H1 (cell line): ENCODE measurements at regions not wholly inside any gene's neighbourhood (a gene's known extent, or its start where the extent isn't known, plus 50 kb on each side); places are given as distances from the start of the nearest gene placed in this dataset.

Experiments used
- CTCF ChIA-PET: fragments of 300-600 bp; sonication (Branson Sonifier 250); formaldehyde crosslinking; loops from one replicate; lab custom pipeline; 2021; ENCODE audit not compliant: partially characterized antibody; lab: Charles Lee
- POLR2A ChIA-PET: fragments of 300-600 bp; sonication (Branson Sonifier 250); formaldehyde crosslinking; loops from one replicate; lab custom pipeline; 2021; ENCODE audit warnings: inconsistent platforms; ENCODE audit not compliant: partially characterized antibody; lab: Charles Lee
- DNase-seq, 2 experiments: peaks; one replicate each; pipeline versions ENCODE4 v3.0.0 to v3.0.0-alpha.2; 2010 to 2022; ENCODE audit warnings: low spot score in 2 of 2, low read depth in 1 of 2, mixed read lengths in 1 of 2
- FAIRE-seq: peaks from 2 replicates; lab custom pipeline; 2011; peaks lifted over from hg19 to GRCh38; lab: Jason Lieb, UNC
- H2AFZ ChIP-seq: 2 replicates; pipeline ENCODE4 v1.8.1; 2012; ENCODE audit warnings: low read length, inconsistent platforms
- H2AK5ac ChIP-seq: 2 replicates; pipeline ENCODE4 v1.6.1; 2013; ENCODE audit warnings: low read depth, low read length
- H2BK120ac ChIP-seq: replicated peaks from 2 replicates; pipeline ENCODE3; 2013; ENCODE audit warnings: low read depth, low read length, inconsistent platforms
- H2BK12ac ChIP-seq: 2 replicates; pipeline ENCODE4 v1.6.1; 2013; ENCODE audit warnings: low read depth, low read length
- H2BK15ac ChIP-seq: 2 replicates; pipeline ENCODE4 v1.6.1; 2013; ENCODE audit warnings: low read length
- H2BK20ac ChIP-seq: 2 replicates; pipeline ENCODE4 v1.6.1; 2013; ENCODE audit warnings: low read length
- H2BK5ac ChIP-seq: 2 replicates; pipeline ENCODE4 v1.6.1; 2013; ENCODE audit warnings: low read depth, low read length
- H3K14ac ChIP-seq: 2 replicates; pipeline ENCODE4 v1.6.1; 2013; ENCODE audit warnings: inconsistent platforms; ENCODE audit not compliant: insufficient read length
- H3K18ac ChIP-seq: 2 replicates; pipeline ENCODE4 v1.6.1; 2013; ENCODE audit warnings: low read length; ENCODE audit errors: extremely low read depth
- H3K23ac ChIP-seq: 2 replicates; pipeline ENCODE4 v1.6.1; 2013; ENCODE audit warnings: inconsistent platforms; ENCODE audit not compliant: insufficient read length
- H3K23me2 ChIP-seq: 2 replicates; pipeline ENCODE4 v1.6.1; 2013; ENCODE audit warnings: low read depth, low read length
- H3K27ac ChIP-seq: 2 replicates; pipeline ENCODE4 v1.6.1; 2011; ENCODE audit warnings: low read depth, low read length, inconsistent platforms
- H3K27me3 ChIP-seq, 4 experiments: replicated peaks in 1 of 4; 1 replicate in 1 of 4; 2 replicates in 3 of 4; pipeline versions ENCODE4 v1.6.1 to v1.8.1; 2011 to 2013; ENCODE audit warnings: low read length in 3 of 4, mild to moderate bottlenecking in 3 of 4, inconsistent platforms in 2 of 4, mixed read lengths in 2 of 4, moderate library complexity in 1 of 4; ENCODE audit not compliant: control insufficient read depth in 3 of 4, insufficient read depth in 3 of 4; ENCODE audit errors: extremely low read depth in 1 of 4
- H3K36me3 ChIP-seq, 4 experiments: 2 replicates each; pipeline versions ENCODE4 v1.6.1 to v1.8.1; 2011 to 2013; ENCODE audit warnings: mild to moderate bottlenecking in 4 of 4, low read length in 3 of 4, moderate library complexity in 2 of 4, control low read depth in 1 of 4, inconsistent platforms in 1 of 4; ENCODE audit not compliant: insufficient read depth in 4 of 4, control insufficient read depth in 2 of 4
- H3K4ac ChIP-seq: replicated peaks from 2 replicates; pipeline ENCODE3; 2013; ENCODE audit warnings: low read length, low read depth, mixed read lengths, inconsistent platforms; ENCODE audit not compliant: insufficient read length
- H3K4me1 ChIP-seq, 4 experiments: replicated peaks in 1 of 4; 1 replicate in 1 of 4; 2 replicates in 3 of 4; pipeline versions ENCODE4 v1.6.1 to v1.8.1; 2011 to 2013; ENCODE audit warnings: low read length in 3 of 4, inconsistent platforms in 2 of 4, mixed read lengths in 1 of 4; ENCODE audit not compliant: insufficient read depth in 4 of 4, control insufficient read depth in 3 of 4
- H3K4me2 ChIP-seq, 2 experiments: 2 replicates each; pipeline versions ENCODE4 v1.6.1 to v1.8.1; 2011 to 2013; ENCODE audit warnings: low read depth in 2 of 2, low read length in 2 of 2, control low read depth in 1 of 2, inconsistent platforms in 1 of 2, mild to moderate bottlenecking in 1 of 2; ENCODE audit not compliant: insufficient read depth in 1 of 2
- H3K4me3 ChIP-seq, 4 experiments: fragments of 200-600, 300-600 bp in 1 of 4; sonication (generic), shearing (Covaris generic), sonication (Bioruptor Twin) in 1 of 4; 2 replicates each; pipeline versions ENCODE4 v1.5.1 to v1.8.1; 2011 to 2016; ENCODE audit warnings: low read length in 4 of 4, low read depth in 3 of 4, control low read depth in 2 of 4, inconsistent platforms in 2 of 4, mild to moderate bottlenecking in 2 of 4, mixed read lengths in 1 of 4, moderate library complexity in 1 of 4; ENCODE audit not compliant: insufficient read depth in 2 of 4; ENCODE audit errors: extremely low read depth in 1 of 4
- H3K56ac ChIP-seq: replicated peaks from 2 replicates; pipeline ENCODE3; 2013; ENCODE audit warnings: low read depth, mild to moderate bottlenecking, mixed read lengths, low read length, inconsistent platforms; ENCODE audit not compliant: insufficient read length
- H3K79me1 ChIP-seq: 2 replicates; pipeline ENCODE4 v1.6.1; 2013; ENCODE audit warnings: low read depth, low read length, control low read depth
- H3K79me2 ChIP-seq, 2 experiments: 2 replicates each; pipeline versions ENCODE4 v1.6.1 to v1.8.1; 2012 to 2013; ENCODE audit warnings: low read length in 2 of 2, mild to moderate bottlenecking in 2 of 2, inconsistent platforms in 1 of 2; ENCODE audit not compliant: insufficient read depth in 2 of 2, control insufficient read depth in 1 of 2
- H3K9ac ChIP-seq, 4 experiments: replicated peaks in 1 of 4; 1 replicate in 1 of 4; 2 replicates in 3 of 4; pipeline versions ENCODE4 v1.6.1 to v1.8.1; 2011 to 2013; ENCODE audit warnings: low read depth in 3 of 4, low read length in 3 of 4, control low read depth in 2 of 4, mild to moderate bottlenecking in 2 of 4, moderate library complexity in 2 of 4, inconsistent platforms in 1 of 4; ENCODE audit errors: extremely low read depth in 1 of 4
- H3K9me3 ChIP-seq, 2 experiments: 2 replicates each; pipeline versions ENCODE4 v1.6.1 to v1.8.1; 2012 to 2013; ENCODE audit warnings: mild to moderate bottlenecking in 2 of 2, moderate library complexity in 2 of 2, control low read depth in 1 of 2, inconsistent platforms in 1 of 2, low read depth in 1 of 2, low read length in 1 of 2, mixed read lengths in 1 of 2; ENCODE audit not compliant: insufficient read depth in 2 of 2
- H4K20me1 ChIP-seq, 2 experiments: replicated peaks in 1 of 2; 2 replicates each; pipeline versions ENCODE3 to v1.8.1; 2011 to 2013; ENCODE audit warnings: inconsistent platforms in 2 of 2, low read length in 2 of 2, mild to moderate bottlenecking in 1 of 2; ENCODE audit not compliant: insufficient read depth in 2 of 2, control insufficient read depth in 1 of 2
- H4K5ac ChIP-seq: 2 replicates; pipeline ENCODE4 v1.6.1; 2013; ENCODE audit warnings: low read length, low read depth, mixed read lengths, inconsistent platforms; ENCODE audit not compliant: insufficient read length
- H4K8ac ChIP-seq: 2 replicates; pipeline ENCODE4 v1.8.0; 2013; ENCODE audit warnings: mild to moderate bottlenecking, moderate library complexity, low read length, inconsistent platforms; ENCODE audit not compliant: insufficient read depth; ENCODE audit errors: extremely low read depth
- H4K91ac ChIP-seq: replicated peaks from 2 replicates; pipeline ENCODE3; 2013; ENCODE audit warnings: low read length, mixed read lengths, inconsistent platforms; ENCODE audit not compliant: insufficient read length
- CBX5 ChIP-seq: fragments of 300-800, 300-1000 bp; sonication (generic); IDR thresholded peaks from 2 replicates; pipeline ENCODE4 v1.7.1; 2016; ENCODE audit warnings: antibody characterized with exemption, low read length, low read depth
- CBX8 ChIP-seq: fragments of 300-800, 300-1000 bp; sonication (generic); IDR thresholded peaks from 2 replicates; pipeline ENCODE4 v1.7.1; 2016; ENCODE audit warnings: low read depth, low read length, borderline replicate concordance
- CEBPB ChIP-seq: IDR thresholded peaks from 2 replicates; pipeline ENCODE4 v1.6.1; 2012; ENCODE audit warnings: low read depth, low read length
- HDAC2 ChIP-seq, 2 experiments: fragments of 300-600 bp in 1 of 2; sonication (generic) in 1 of 2; IDR thresholded peaks; 2 replicates each; pipeline ENCODE4 v1.6.1; 2011 to 2012; ENCODE audit warnings: low read depth in 2 of 2, low read length in 2 of 2, mild to moderate bottlenecking in 2 of 2, moderate library complexity in 2 of 2, borderline replicate concordance in 1 of 2, inconsistent platforms in 1 of 2
- KDM1A ChIP-seq: fragments of 200-600, 300-600 bp; sonication (generic); IDR thresholded peaks from 2 replicates; pipeline ENCODE4 v1.7.1; 2016; ENCODE audit warnings: mild to moderate bottlenecking, low read length, borderline replicate concordance
- KDM4A ChIP-seq: IDR thresholded peaks from one replicate; pipeline ENCODE4 v1.7.1; 2012; ENCODE audit warnings: low read depth, mild to moderate bottlenecking, moderate library complexity, low read length, inconsistent platforms; ENCODE audit not compliant: severe bottlenecking
- POLR2A ChIP-seq, 2 experiments: IDR thresholded peaks; 1 replicate in 1 of 2; 2 replicates in 1 of 2; pipeline ENCODE4 v1.6.1; 2011; ENCODE audit warnings: low read depth in 2 of 2, low read length in 2 of 2, mild to moderate bottlenecking in 2 of 2; ENCODE audit errors: control extremely low read depth in 1 of 2
- POLR2AphosphoS5 ChIP-seq: IDR thresholded peaks from 2 replicates; pipeline ENCODE4 v1.6.1; 2011; ENCODE audit warnings: low read depth, low read length
- RFX5 ChIP-seq: IDR thresholded peaks from 2 replicates; pipeline ENCODE4 v1.6.1; 2011; ENCODE audit warnings: low read depth, low read length, improper control_type of control experiment, borderline replicate concordance
- SAP30 ChIP-seq: fragments of 300-600 bp; sonication (generic); IDR thresholded peaks from 2 replicates; pipeline ENCODE4 v1.7.1; 2012; ENCODE audit warnings: low read length, moderate library complexity, mild to moderate bottlenecking, inconsistent platforms; ENCODE audit not compliant: insufficient read depth, insufficient replicate concordance
- SIRT6 ChIP-seq: IDR thresholded peaks from one replicate; pipeline ENCODE4 v1.7.1; 2012; ENCODE audit warnings: low read length, inconsistent platforms
- TEAD4 ChIP-seq: IDR thresholded peaks from 2 replicates; pipeline ENCODE4 v1.6.1; 2012; ENCODE audit warnings: low read depth, low read length, inconsistent platforms, mixed read lengths
- WGBS, 2 experiments: shearing (Covaris generic) in 1 of 2; methylation state at CpG; one replicate each; pipeline versions ENCODE4 v1.1.6 to v1.1.7; 2013 to 2015; ENCODE audit warnings: low lambda C conversion rate in 2 of 2, mixed read lengths in 2 of 2, inconsistent platforms in 1 of 2, low coverage in 1 of 2, missing lambda C conversion rate in 1 of 2; ENCODE audit not compliant: insufficient replicate concordance in 2 of 2, insufficient coverage in 1 of 2, insufficient read length in 1 of 2; ENCODE audit errors: extremely low coverage in 1 of 2, missing lambda C conversion rate in 1 of 2; 5-methylcytosine and 5-hydroxymethylcytosine counted together
- TF ChIP-seq, protein P1 (sequence below): IDR thresholded peaks from 2 replicates; pipeline ENCODE4 v1.6.1; 2011; ENCODE audit warnings: low read length, improper control_type of control experiment
- TF ChIP-seq, protein P2 (sequence below): IDR thresholded peaks from 2 replicates; pipeline ENCODE4 v1.6.1; 2012; ENCODE audit warnings: inconsistent platforms

DNA sequence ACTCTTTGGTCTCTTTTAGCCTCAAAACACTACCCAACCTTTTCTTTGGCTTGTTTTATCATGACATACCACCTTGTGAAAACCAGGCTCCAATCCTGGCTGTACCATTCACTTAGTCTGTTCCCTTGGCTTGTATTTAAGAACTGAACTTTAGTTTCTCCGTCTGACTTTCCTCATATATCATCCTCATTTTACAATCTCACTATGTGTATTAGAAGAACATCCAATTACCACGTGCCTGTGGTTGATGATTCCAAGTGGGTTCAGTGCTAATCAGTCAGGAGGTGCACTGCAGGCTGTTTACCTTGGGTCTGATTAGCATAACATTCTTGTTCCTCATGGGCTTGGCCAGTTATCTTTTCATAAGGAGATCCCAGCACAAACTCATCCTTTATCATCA is 144.8 kb upstream of the KLF14 start:
- Histone ChIP-seq H3K4me3 (no peak overlapping the region), H4K5ac (no peak overlapping the region), H2AK5ac (no peak overlapping the region), H2BK20ac (no peak overlapping the region), H3K18ac (no peak overlapping the region), H4K20me1 (no peaks in the 10 kb centered on the region), H3K14ac (no peak overlapping the region), H4K91ac (no peak overlapping the region), H3K4me2 (no peak overlapping the region; a peak in 1 of 4 replicates), H3K4ac (no peak overlapping the region), H2BK15ac (no peak overlapping the region), H3K79me1 (no peaks in the 10 kb centered on the region), H3K36me3 (peaks cover 0 to 3% (median 0%) of the 10 kb centered on the region in 4 experiments; a peak in 1 of 8 replicates), H2BK5ac (no peak overlapping the region), H4K8ac (no peak overlapping the region), H3K27ac (no peak overlapping the region), H2BK120ac (no peak overlapping the region), H3K4me1 (peaks cover 0 to 10% (median 2%) of the 10 kb centered on the region in 4 experiments; a peak in 2 of 7 replicates), H3K9ac (no peak overlapping the region), H3K23me2 (no peaks in the 10 kb centered on the region), H3K79me2 (no peaks in the 10 kb centered on the region), H3K27me3 (no peaks in the 10 kb centered on the region), H3K56ac (no peak overlapping the region), H3K23ac (no peak overlapping the region), H2AFZ (no peak overlapping the region), H3K9me3 (no peaks in the 10 kb centered on the region), H2BK12ac (no peak overlapping the region)
- ChIA-PET CTCF (no interaction called here), POLR2A (no interaction called here)
- WGBS, 2 experiments = 79% methylated on average over 2 of the region's 2 CpGs; no CpG with 5 or more reads in 1 of the 2 experiments
- FAIRE-seq (no peak), DNase-seq (no peak)
- TF ChIP-seq HDAC2 (IDR thresholded peaks at IDR 0.05; ENCODE audit: borderline replicate concordance in 1 of 2, low read depth in 2 of 2, low read length in 2 of 2) (no peak), SIRT6 (no peak), TEAD4 (no peak), RFX5 (no peak), SAP30 (no peak), CBX5 (no peak), CEBPB (no peak), CBX8 (no peak), KDM1A (no peak), KDM4A (no peak), POLR2AphosphoS5 (no peak), POLR2A (IDR thresholded peaks at IDR 0.05; ENCODE audit: control extremely low read depth in 1 of 2, low read depth in 2 of 2, low read length in 2 of 2) (no peak)
- TF ChIP-seq, protein P1, sequence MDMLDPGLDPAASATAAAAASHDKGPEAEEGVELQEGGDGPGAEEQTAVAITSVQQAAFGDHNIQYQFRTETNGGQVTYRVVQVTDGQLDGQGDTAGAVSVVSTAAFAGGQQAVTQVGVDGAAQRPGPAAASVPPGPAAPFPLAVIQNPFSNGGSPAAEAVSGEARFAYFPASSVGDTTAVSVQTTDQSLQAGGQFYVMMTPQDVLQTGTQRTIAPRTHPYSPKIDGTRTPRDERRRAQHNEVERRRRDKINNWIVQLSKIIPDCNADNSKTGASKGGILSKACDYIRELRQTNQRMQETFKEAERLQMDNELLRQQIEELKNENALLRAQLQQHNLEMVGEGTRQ = no peak
- TF ChIP-seq, protein P2, sequence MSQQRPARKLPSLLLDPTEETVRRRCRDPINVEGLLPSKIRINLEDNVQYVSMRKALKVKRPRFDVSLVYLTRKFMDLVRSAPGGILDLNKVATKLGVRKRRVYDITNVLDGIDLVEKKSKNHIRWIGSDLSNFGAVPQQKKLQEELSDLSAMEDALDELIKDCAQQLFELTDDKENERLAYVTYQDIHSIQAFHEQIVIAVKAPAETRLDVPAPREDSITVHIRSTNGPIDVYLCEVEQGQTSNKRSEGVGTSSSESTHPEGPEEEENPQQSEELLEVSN = no peak
